ENCODE measurements at regions not wholly inside any gene's neighbourhood (a gene's known extent, or its start where the extent isn't known, plus 50 kb on each side); places are given as distances from the start of the nearest gene placed in this dataset.
A peak's percentile ranks its signal among the peaks of the same experiment; 100 is the strongest.

DNA sequence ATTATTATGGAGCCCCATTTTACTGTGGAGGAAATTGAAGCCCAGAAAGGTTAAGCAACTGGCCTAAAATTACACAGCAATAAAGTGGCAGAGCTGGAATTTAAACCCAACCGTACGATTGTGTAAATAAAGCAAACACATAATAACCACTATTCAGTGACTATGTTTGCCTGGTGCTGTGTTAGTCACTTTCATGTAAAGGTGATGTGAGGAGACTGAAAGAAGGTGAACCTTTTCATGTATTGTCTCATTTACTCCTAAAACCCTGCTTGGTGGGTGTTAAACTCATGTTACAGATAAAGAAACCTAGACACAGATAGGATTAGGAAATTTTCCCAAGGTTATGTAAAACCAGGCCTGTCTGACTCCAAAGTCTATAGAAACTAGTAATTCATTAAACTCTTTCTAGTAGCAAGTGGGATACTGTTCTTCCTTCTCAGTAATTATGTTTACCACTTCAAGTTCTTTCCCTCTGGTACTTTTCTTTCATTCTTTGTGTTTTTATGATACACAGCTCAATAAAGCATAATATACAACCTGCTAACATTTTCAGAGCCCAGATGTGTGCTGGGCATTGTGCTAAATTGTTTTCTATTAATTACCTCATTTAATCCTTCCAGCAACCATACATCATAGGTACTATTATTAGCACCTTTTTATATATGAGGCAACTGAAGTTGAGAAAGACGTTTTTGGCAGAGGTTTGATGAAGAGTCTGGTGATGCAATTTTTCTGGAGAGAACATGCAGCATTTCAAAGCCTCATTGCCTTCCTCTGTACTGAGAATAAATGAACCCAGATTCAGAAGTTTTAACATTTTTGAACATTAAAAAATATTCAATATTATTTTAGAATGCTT lies 202.7 kb downstream of the SPRY1 start:
- no peak overlapping the region for H3K4me3 ChIP-seq (ENCODE audit: low read length in 2 of 2)

DNA sequence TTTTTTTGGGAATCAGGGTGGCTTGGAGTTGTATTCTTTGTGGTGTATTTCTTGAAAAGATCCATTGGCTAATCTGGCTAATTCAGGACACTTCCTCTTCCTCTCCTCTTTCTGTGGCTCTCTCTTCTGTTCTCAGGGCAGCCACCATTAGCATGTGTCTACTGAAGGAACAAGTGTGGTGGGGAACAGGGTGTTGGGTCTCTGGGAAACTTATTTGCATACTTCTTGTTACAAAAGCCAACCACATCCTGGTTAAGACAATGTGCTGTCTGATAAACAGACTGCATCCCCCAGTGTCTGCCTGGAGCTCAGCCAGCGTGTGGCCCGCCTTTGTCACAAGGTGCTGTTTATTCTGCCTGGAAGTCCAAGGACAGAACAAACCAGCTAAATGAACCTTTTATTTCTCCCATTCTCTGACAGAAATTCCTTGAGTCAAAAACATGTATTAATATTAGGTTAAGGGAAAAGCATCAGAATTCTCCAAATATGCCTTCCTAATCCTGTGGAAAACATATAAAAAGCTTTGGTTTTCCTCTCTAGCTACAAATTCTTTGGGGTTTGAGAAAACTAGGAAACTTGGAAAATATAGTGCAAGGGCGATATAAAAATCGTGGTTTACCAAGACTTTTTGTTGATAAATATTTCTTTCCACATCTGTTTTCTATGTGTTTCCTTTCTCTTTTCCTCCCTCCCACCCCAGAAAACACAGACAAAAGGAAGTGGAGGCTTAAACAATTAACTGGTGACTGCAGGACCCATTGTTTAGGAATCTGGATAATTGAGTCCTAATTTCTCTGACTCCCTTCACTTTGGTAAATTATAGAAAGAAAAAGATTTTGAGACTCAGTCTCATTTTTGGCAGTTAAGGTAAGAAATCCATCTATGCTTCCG lies 203.6 kb downstream of the SPRY1 start:
- Histone ChIP-seq H2BK120ac (ENCODE audit: low read depth, low read length) (no peak overlapping the region), H3K79me1 (ENCODE audit: low read depth, low read length) (no peaks in the 10 kb centered on the region), H3K36me3 (replicated peaks in 1 of 2; ENCODE audit: control insufficient read depth in 2 of 2, insufficient read depth in 2 of 2, low read length in 2 of 2) (no peaks in the 10 kb centered on the region), H3K9me3 (replicated peaks in 1 of 2; ENCODE audit: control insufficient read depth in 2 of 2, insufficient read depth in 1 of 2, low read depth in 1 of 2, low read length in 2 of 2) (no peaks in the 10 kb centered on the region), H3K4me1 (ENCODE audit: control insufficient read depth in 2 of 2, insufficient read depth in 1 of 2, low read depth in 1 of 2, low read length in 2 of 2) (peaks cover 1 to 16% of the 10 kb centered on the region in 2 donors), H2AFZ (ENCODE audit: low read length) (peak overlapping the region; percentile 71), H3K27ac (replicated peaks; ENCODE audit: low read length) (no peak overlapping the region), H3K23ac (ENCODE audit: low read depth, low read length, poor library complexity) (no peak overlapping the region), H2AK5ac (ENCODE audit: low read depth, low read length) (no peak overlapping the region), H4K8ac (ENCODE audit: low read depth, low read length) (no peak overlapping the region), H2BK5ac (ENCODE audit: low read length) (no peak overlapping the region), H2BK15ac (ENCODE audit: low read length) (no peak overlapping the region), H3K18ac (ENCODE audit: low read length) (no peak overlapping the region), H3K4ac (ENCODE audit: low read length) (no peak overlapping the region), H3K4me2 (ENCODE audit: insufficient read depth, low read length, poor library complexity, severe bottlenecking) (no peak overlapping the region), H3K4me3 (ENCODE audit: low read length in 2 of 2) (no peak overlapping the region), H3K14ac (ENCODE audit: low read length) (no peak overlapping the region), H3K27me3 (ENCODE audit: control insufficient read depth in 3 of 3, insufficient read depth in 3 of 3, low read depth in 1 of 3, low read length in 3 of 3) (no peaks in the 10 kb centered on the region), H3K9ac (ENCODE audit: low read depth, low read length, poor library complexity) (no peak overlapping the region), H4K91ac (ENCODE audit: low read depth, low read length, poor library complexity) (no peak overlapping the region), H2BK12ac (ENCODE audit: low read length) (no peak overlapping the region)
- WGBS, 2 donors (ENCODE audit: extremely low coverage in 2 of 2, insufficient read length in 2 of 2, insufficient replicate concordance in 1 of 2), result no CpG with 5 or more reads among the region's 5 CpGs
- DNase-seq (ENCODE audit: low spot score), result peak; percentile 35

More for the DNA sequence above, 202.7 kb downstream of the SPRY1 start:
- no peaks in the 10 kb centered on the region for H3K27me3 ChIP-seq (ENCODE audit: control insufficient read depth in 3 of 3, insufficient read depth in 3 of 3, low read depth in 1 of 3, low read length in 3 of 3)
- H3K36me3 ChIP-seq (replicated peaks in 1 of 2; ENCODE audit: control insufficient read depth in 2 of 2, insufficient read depth in 2 of 2, low read length in 2 of 2), result no peaks in the 10 kb centered on the region
- H3K9ac ChIP-seq (ENCODE audit: low read depth, low read length, poor library complexity), result no peak overlapping the region
- no peaks in the 10 kb centered on the region for H3K79me1 ChIP-seq (ENCODE audit: low read depth, low read length)
- H3K14ac ChIP-seq (ENCODE audit: low read length), result no peak overlapping the region
- H4K8ac ChIP-seq (ENCODE audit: low read depth, low read length), result no peak overlapping the region
- no CpG with 5 or more reads among the region's 3 CpGs for WGBS, 2 donors (ENCODE audit: extremely low coverage in 2 of 2, insufficient read length in 2 of 2, insufficient replicate concordance in 1 of 2)
- H2AFZ ChIP-seq (ENCODE audit: low read length), result peak overlapping the region; percentile 71
- DNase-seq (ENCODE audit: low spot score), result no peak
- no peak overlapping the region for H2BK120ac ChIP-seq (ENCODE audit: low read depth, low read length)
- H3K18ac ChIP-seq (ENCODE audit: low read length), result no peak overlapping the region
- H2BK12ac ChIP-seq (ENCODE audit: low read length), result no peak overlapping the region
- H3K23ac ChIP-seq (ENCODE audit: low read depth, low read length, poor library complexity), result no peak overlapping the region
- H2BK15ac ChIP-seq (ENCODE audit: low read length), result no peak overlapping the region
- no peak overlapping the region for H3K27ac ChIP-seq (replicated peaks; ENCODE audit: low read length)
- peaks cover 1 to 16% of the 10 kb centered on the region in 2 donors for H3K4me1 ChIP-seq (ENCODE audit: control insufficient read depth in 2 of 2, insufficient read depth in 1 of 2, low read depth in 1 of 2, low read length in 2 of 2)
- no peak overlapping the region for H4K91ac ChIP-seq (ENCODE audit: low read depth, low read length, poor library complexity)
- H2AK5ac ChIP-seq (ENCODE audit: low read depth, low read length), result no peak overlapping the region
- H3K4ac ChIP-seq (ENCODE audit: low read length), result no peak overlapping the region
- H3K9me3 ChIP-seq (replicated peaks in 1 of 2; ENCODE audit: control insufficient read depth in 2 of 2, insufficient read depth in 1 of 2, low read depth in 1 of 2, low read length in 2 of 2), result no peaks in the 10 kb centered on the region
- no peak overlapping the region for H2BK5ac ChIP-seq (ENCODE audit: low read length)
- no peak overlapping the region for H3K4me2 ChIP-seq (ENCODE audit: insufficient read depth, low read length, poor library complexity, severe bottlenecking)

DNA sequence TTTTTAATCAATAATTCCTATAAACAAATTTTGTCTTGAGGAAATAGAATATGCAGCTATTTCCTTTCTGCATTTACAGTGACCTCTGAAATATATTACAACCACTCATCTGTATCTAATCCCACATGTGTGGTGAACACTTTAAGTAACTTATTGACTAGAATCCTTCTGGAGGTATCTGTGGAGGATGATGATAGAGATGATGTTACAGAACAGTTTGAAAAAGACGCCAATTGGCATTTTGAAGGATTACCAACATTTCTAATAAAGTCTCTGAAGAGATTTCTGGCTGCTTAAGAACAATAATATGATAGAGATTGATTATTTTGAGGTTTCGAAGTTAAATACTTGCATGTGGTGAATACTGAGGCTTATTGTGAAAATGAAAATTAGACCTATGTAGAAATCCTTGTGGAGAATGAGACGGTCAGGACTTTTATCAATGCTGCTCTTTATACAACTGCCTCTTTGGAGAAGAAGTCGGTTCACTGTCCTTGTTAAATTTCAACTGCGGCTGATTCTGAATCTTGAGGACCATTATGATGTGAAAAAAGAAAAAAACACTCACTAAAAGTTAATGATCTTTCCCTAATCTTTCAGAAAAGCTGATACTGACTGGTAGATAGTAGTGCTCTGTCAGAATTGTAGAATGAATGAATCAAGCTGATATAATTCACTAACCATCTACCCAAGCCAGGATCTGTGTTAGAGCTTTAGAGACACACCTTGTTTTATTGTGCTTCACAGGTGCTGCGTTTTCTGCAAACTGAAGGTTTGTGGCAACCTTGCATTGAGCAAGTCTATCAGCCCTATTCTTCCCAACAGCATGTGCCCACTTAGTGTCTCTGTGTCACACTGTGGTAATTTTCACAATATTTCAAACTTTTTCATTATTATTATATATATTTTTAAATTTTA lies 204.7 kb downstream of the SPRY1 start:
- Histone ChIP-seq H2BK120ac (ENCODE audit: low read depth, low read length) (no peak overlapping the region), H3K9me3 (replicated peaks in 1 of 2; ENCODE audit: control insufficient read depth in 2 of 2, insufficient read depth in 1 of 2, low read depth in 1 of 2, low read length in 2 of 2) (no peaks in the 10 kb centered on the region), H2AFZ (ENCODE audit: low read length) (peak overlapping the region; percentile 6), H3K36me3 (replicated peaks in 1 of 2; ENCODE audit: control insufficient read depth in 2 of 2, insufficient read depth in 2 of 2, low read length in 2 of 2) (no peaks in the 10 kb centered on the region), H3K4me2 (ENCODE audit: insufficient read depth, low read length, poor library complexity, severe bottlenecking) (no peak overlapping the region), H3K79me1 (ENCODE audit: low read depth, low read length) (no peaks in the 10 kb centered on the region), H3K4me3 (ENCODE audit: low read length in 2 of 2) (no peak overlapping the region), H3K27me3 (ENCODE audit: control insufficient read depth in 3 of 3, insufficient read depth in 3 of 3, low read depth in 1 of 3, low read length in 3 of 3) (no peaks in the 10 kb centered on the region), H2AK5ac (ENCODE audit: low read depth, low read length) (no peak overlapping the region), H4K91ac (ENCODE audit: low read depth, low read length, poor library complexity) (no peak overlapping the region), H3K18ac (ENCODE audit: low read length) (no peak overlapping the region), H3K4ac (ENCODE audit: low read length) (no peak overlapping the region), H2BK5ac (ENCODE audit: low read length) (no peak overlapping the region), H3K27ac (replicated peaks; ENCODE audit: low read length) (no peak overlapping the region), H3K9ac (ENCODE audit: low read depth, low read length, poor library complexity) (no peak overlapping the region), H3K23ac (ENCODE audit: low read depth, low read length, poor library complexity) (no peak overlapping the region), H3K4me1 (ENCODE audit: control insufficient read depth in 2 of 2, insufficient read depth in 1 of 2, low read depth in 1 of 2, low read length in 2 of 2) (peaks cover 1 to 16% of the 10 kb centered on the region in 2 donors), H2BK15ac (ENCODE audit: low read length) (no peak overlapping the region), H4K8ac (ENCODE audit: low read depth, low read length) (no peak overlapping the region), H3K14ac (ENCODE audit: low read length) (no peak overlapping the region), H2BK12ac (ENCODE audit: low read length) (no peak overlapping the region)
- no peak for DNase-seq (ENCODE audit: low spot score)
- WGBS, 2 donors (ENCODE audit: extremely low coverage in 2 of 2, insufficient read length in 2 of 2, insufficient replicate concordance in 1 of 2), result 100% methylated on average over 1 of the region's 6 CpGs; no CpG with 5 or more reads in 1 of the 2 donors
